Gastroesophageal sphincter (tissue), 3 donors: ENCODE measurements at regions not wholly inside any gene's neighbourhood (a gene's known extent, or its start where the extent isn't known, plus 50 kb on each side); places are given as distances from the start of the nearest gene placed in this dataset.

Source experiments
- CTCF ChIP-seq, 4 experiments: fragments of 200-600 bp in 2 of 4; fragments of 450-650 bp in 2 of 4; sonication (generic) in 1 of 4; IDR thresholded peaks; one replicate each; pipeline ENCODE4 v1.5.1; 2017 to 2019; ENCODE audit warnings: antibody characterized with exemption in 4 of 4, mild to moderate bottlenecking in 2 of 4, moderate library complexity in 2 of 4
- POLR2AphosphoS5 ChIP-seq: sonication (generic); formaldehyde crosslinking; IDR thresholded peaks from one replicate; pipeline ENCODE4 v1.6.1; 2017; ENCODE audit warnings: antibody characterized with exemption

GRCh38 chr13:99855526-99856420, 115.8 kb downstream of the ZIC5 start:
- TF ChIP-seq POLR2AphosphoS5, result no peak
- TF ChIP-seq CTCF (IDR thresholded peaks at IDR 0.05), result no peak
